Anterior cingulate cortex (tissue), 58 donors: ENCODE measurements at regions not wholly inside any gene's neighbourhood (a gene's known extent, or its start where the extent isn't known, plus 50 kb on each side); places are given as distances from the start of the nearest gene placed in this dataset.

Experiments used
- DNase-seq, 58 donors: peaks; one replicate each; lab custom pipeline; 2025; lab: John Stamatoyannopoulos, UW

DNA sequence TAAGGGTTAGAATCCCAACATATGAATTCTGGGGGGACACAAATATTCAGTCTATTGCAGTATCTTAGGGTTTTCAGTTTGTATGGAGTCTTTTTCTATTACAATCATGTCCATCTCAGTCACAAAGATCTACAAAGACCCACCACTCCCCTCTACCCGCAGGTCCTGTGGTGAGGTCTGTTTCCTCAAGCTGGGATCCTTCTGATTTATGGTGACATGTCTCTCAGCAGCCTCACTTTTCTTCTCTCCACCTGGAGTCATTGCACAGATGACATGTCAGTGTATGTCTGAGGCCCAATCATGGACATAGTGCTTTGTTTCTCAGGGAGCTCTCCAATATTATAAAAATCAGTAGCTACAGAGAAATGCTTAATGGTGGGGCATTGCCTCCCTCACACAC is 113.4 kb upstream of the RAB27B start:
- no peak for DNase-seq

DNA sequence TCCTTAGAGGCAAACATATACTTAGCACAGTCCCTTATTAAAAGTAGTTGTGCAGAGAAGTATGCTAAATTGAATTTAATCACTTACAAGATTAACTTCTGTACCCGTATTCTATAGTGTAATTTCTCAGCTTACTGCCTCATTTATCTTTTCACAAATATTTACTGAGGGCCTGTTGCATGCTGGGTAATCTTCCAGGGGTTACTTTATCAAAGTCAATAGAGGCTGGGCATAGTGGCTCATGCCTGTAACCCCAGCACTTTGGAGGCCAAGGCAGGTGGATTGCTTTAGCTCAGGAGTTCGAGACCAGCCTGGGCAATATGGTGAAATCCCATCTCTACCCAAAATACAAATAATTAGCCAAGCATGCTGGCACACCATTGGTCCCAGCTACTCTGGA is 111.7 kb upstream of the RAB27B start:
- no peak for DNase-seq

DNA sequence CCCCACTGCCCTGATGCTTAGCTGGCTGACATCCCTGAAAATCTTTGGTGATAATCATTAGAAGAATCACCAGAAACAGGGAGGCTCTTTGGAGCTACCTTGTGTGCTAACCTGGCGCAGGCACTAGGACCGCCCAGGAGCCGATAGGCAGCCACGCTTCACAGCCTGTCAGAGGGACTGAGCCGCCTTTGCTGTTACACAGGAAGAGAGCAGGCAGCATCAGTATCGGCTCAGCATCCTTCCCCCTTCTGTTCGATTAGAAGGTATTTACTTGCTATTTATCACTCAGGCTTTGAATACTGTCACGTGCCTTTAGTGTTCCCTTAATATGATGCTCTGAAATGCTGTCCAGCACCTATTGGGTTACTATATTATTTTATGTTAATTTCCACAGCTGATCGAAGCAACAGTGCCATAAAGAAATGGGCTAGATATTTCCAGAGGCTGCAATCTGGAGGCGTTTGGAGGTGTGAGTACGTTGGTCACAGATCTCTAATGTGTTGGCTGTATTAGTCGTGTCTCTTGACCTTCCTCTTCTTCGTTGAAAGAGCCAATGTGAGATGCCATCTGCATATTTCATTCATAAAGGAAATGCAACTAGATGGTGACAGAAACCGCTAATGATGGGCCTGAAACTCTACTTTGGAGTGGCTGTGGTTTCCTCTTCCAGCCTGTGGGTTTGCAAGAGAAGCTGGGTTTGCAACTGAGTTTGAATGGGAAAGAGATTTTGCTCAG is 110.4 kb upstream of the RAB27B start:
- peak in 48 of 58 donors; percentile 3 to 73 (median 31) for DNase-seq

DNA sequence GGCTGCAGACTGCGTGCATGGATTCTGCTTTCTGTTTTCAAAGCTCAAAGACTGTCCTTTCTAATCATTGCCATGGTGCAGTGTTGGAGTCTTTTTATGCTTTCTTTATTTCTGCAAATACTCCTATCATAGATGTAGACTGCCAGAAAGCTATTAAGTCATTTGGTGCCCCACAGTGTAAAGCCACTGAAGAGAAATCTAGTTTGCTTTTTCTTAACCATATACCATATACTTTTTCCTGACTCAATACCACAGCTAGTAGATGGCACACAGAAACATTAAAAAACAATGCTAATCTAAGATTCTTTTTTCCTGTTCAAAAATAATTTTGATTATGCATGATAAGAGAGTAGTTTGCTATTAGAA is 109.9 kb upstream of the RAB27B start:
- DNase-seq, result no peak

DNA sequence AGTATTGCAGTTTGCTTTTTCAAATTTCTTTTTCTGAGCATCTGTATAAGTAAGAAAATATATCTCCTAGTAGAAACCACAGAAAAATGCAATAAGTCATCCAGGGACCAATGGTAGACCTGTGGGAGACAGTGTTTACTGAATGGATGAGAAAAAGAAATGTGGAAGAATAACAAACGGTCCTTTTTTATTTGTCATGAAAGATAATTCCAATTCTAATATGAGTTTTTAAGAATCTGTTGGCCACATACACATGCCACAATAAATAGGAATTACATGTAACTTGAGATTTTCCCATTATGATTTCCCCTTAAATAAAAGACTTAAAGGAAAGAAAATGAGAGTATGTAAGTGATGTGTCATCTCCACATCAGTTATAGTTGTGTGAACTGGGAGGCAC is 107.7 kb upstream of the RAB27B start:
- DNase-seq, result no peak

DNA sequence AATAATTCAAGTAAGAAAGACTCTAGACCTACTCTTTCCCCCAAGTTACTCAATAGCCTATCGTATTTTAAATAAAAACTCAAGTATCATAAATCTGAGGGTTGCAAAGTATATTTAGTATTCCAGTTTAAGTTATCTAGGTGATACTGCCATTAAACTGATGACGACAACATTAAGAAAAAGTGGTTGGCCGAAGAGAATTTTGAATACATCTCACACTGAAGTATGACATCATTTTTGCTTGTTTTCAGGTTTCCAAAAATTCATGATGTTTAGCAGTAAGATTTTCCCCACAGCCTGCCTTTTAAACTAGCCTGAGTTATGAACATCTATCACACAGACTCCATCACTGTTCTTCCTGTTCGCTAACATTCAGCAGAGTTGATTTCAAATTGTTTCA is 102.1 kb upstream of the RAB27B start:
- no peak for DNase-seq

DNA sequence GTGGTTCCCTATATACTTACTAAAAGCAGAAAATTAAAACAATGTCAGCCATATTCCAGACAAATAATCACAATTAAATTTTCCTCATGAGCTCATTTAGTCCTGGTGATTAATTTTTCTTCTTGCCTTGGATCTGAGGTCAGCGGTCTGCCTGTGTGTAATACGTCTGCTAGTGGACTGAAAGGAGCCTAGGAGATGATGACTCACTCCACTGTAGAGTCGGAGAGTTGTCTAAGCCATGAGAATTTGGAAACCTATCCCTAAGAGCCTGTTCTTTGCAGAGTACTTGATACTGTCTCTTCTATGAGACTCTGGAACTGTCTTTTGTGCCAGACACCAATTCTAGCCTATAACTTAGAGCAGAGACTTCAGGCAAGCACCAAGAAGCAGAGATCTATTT is 94.2 kb upstream of the RAB27B start:
- no peak for DNase-seq

DNA sequence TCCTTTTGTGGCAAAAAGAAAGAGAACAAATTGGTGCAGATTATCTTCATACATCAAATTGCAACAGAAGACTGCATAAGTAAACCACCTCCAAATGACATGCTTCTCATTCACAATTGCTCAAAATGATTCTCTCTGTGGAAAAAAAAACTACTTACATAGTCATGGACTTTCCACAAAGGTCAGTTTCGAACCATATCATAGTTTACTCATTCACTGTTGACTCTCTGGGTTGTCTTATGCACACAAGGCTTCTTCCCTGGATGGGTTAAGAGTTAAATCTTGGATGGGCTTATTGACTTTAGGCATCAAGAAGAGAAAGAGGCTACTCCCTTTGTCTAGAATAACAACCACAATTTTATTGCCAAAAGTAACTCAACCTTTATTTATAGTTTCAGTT is 91.3 kb upstream of the RAB27B start:
- no peak for DNase-seq

DNA sequence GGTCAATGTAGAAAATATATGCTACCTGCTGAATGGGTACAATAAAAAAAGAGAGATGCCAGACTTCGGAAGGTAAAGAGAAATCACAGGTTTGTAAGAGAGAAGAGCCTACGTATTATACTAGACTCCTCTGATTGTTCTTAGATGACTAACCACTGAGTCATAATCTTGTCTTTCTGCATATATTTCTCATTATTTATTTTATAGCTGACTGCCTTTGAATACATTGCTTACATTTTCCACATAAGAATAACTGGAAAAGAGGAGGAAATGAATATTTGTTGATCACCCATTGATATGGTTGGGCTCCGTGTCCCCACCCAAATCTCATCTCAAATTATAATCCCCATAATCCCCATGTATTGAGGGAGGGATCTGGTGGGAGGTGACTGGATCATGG is 90.3 kb upstream of the RAB27B start:
- DNase-seq, result no peak

DNA sequence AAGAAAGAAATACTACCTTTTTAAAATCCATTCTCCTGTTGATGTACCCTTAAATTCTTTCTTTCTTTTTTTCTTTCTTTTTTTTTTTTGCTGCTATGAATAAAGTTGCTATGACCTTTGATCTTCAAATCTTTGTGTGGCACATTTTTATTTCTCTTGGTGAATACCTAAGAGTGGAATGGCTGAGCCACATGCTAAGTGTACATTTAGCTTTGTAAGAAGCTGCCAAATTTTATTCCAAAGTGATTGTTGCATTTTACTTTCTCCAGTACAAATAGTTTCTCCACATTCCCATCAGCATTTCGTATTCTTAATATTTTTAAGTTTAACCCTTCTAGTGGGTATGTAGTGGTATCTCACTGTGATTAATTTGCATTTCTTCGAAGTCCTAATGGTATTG is 88.8 kb upstream of the RAB27B start:
- no peak for DNase-seq

DNA sequence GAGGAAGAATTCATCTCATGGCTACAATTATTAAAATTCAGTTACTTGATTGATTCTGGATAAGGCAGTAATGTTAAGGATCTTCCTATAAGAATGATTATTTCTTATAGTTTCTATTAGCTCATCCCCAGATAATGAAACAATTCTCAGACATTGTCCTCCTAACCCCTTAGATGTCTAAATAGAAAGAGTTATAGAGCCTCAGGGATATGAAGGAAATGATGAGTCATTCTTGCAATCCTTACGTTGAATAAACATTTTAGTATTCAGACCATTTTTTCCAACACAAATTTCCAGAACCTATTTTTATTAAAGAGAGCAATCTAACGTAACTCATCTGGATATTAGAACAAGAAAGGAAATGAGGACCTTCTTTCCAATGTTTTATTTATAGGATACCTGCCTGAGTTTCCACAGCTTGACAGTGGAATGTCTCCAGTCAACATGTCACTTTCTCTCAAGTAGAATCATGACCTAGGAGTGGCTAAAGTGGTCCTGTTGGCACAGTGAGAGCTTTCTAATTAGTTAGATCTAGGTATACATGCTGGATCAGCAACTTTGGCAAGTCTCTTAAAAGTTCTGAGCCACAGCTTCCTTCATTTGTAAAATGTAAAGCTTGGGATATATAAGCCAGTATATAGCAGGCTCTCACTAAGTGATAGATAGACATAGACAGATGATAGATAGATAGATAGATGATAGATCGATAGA is 88.0 kb upstream of the RAB27B start:
- DNase-seq, result no peak

DNA sequence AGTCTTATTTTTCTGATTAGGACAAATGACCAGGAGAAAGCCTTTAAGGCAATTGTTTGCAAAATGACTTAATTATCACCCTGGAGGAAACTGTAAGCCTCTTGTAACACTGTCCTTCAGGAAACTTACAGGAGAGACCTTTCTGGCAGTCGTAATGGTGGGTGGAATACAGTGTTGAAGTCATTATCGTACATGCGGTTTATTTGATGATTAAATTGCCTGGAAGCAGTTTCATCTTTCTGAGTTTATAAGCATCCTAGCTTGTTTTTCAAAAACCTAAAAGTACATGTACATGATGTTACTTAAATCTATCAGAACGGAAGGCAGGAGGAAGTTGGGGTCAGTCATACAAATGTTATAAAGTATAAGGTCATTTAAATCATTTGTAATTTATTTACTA is 86.2 kb upstream of the RAB27B start:
- no peak for DNase-seq

DNA sequence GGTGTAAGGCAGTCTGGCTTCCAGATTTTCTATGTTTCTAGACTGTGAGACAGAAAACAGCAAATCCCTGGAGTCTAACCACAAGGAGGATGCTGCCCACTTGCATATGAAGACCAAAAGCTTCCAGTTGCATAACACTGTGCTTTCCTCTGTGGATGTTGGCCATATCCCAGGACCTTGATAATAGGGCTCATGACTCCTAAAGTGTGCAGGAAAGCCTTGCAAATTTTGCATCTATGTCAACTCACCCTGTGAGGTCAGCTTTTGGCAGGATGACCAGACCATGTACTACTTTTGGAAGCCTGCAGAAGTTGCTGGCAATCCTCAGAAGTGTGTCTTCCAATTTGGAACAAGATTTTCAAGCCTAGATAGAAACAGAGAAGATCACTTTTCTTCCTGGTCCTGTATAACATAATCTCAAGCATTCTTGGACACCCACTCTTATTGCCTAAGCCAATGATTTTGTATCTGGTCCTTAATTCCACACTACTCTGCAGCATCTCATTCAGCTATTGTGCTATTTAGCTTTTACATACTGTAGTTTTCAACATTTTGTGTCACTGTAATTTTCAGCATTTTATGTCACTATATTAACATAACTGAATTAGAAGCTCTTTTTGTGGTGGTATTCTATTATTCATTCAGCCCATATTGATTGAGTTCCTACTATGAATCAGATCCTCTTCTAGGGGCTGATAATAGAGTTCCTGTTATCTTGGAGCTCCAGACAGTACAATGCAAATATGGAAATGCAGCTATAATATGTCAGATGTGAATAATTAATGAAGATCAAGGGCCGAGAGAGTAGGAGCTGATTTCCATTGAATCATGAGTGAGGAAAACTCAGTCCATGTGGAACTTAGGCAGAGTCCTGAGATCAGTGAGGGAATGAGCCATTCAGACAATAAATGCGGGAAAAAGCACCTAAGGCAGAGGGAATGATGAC is 85.3 kb upstream of the RAB27B start:
- DNase-seq, result peak in 30 of 58 donors; percentile 2 to 73 (median 18)

DNA sequence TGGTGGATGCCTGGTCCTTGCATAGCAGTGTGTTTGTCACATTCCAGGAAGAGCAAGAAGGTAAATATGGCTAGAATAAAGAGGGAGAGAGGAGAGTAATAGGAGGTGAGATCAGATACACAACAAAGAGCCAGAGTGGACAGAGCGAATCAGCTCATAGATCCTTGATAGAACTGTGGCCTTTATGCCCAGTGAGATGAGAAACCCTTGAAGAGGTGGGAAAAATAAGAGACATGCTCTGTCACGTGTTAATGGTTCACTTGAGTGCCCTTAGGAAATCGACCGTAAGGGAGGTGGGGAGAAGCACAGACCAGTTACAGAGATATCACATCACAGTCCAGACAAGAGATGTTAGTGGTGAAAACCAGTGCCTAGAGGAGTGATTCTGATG is 84.7 kb upstream of the RAB27B start:
- no peak for DNase-seq

DNA sequence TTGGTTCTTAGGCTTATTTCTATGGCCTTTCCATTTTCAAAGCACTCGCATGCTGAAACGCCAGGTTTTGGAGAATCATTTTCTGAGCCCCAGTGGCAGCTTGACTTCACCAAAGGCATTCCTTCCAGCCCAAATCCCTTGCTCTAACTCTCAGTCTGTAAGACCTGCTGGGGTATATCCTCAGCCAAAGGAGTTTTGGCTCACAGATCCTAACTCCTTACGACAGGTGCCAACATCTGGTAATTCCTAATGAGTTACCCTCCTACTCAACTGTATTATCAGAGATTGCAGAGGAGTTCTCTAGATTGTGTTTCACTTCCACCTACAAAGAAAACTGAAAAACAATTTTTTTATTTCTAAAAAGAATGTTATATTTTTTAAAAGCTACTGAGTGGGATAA is 79.0 kb upstream of the RAB27B start:
- no peak for DNase-seq

DNA sequence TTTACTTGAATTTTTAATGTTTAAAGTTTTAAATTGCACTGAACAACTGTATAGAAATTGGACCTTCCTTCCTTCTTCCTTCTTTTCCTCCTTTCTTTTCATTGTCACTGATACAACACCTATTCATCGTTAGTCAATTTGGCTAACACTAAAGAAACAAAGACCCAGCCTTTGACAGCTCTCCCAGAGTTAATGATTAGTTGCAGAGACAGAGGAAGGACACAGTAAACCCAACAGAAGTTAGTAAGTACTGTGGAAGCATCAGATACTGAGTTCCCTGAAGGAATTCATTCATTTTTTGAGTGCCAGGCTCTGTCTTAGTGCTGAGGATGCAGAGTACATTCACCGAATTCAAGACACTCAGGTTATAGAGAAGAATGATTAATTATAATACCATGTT is 77.9 kb upstream of the RAB27B start:
- DNase-seq, result no peak

DNA sequence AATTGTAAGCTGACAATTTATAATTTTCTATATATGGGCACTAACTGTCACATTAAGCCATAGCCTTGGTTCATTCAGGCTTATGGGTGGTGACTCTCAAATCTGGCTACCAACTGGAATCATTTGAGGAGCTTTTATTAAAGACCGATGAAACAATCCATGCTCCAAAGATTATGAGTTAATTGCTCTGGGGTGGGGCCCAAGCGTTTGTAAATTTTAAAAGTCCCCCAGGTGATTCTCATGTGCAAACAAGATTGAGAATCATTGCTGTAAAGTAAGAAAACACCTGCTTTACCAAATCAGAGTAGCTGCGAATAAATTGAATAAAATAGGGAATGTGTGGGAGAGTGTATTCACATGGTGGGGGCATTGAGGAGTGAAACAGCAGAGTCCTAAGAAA is 76.1 kb upstream of the RAB27B start:
- no peak for DNase-seq

DNA sequence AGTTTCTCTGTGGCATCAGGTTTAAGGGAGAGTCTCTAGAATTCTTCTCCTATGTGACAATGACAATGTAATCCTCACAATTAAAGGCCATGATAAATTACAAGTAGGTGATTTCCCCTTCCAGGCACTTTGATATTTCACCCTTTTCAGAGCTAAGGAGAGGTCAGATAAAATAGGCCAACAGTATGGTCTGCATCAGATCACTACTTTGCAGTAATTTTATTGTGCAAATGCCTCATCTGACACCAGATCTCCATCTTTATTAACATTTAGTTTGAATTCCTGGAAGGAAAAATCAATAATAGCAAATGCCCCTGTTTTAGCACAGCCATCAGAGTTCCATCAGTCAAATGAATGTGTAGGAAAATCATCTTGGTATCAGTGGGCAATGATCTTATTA is 72.8 kb upstream of the RAB27B start:
- DNase-seq, result no peak

DNA sequence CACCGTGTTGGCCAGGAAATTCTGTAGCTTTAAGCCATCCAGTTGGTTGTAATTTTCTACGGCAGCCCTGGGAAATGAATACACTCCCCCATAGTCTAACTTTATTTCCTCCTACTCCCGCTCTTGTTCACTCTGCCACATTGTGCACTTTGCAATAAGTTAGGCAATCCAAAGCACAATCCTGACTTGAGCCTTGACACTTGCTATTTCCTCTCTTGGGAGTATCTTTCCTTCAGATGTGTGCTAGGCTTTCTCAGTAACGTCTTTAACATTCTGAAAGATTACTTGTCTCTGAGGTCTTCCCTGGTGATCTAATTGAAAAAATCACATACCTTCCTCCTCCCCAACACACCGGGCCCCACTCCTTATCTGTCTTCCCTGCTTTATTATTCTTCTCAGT is 65.9 kb upstream of the RAB27B start:
- DNase-seq, result no peak

DNA sequence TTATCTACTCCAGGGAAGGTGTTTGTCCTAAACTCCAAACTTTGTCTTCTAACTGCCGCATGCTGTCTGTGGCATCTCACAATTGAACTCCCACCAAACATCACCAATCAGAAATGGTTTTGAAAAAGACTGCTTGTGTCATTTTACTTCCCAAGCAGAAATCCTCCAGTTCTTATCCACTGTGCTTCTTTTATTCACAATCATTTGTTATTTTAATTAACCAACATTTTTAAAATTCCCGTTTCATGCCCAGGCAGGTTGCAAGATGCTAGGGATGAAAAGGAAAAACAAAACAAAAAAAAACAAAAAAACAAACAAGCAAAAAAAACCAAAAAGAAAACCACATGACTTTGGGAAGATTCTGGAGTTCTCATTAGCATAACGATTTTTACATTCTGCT is 63.5 kb upstream of the RAB27B start:
- no peak for DNase-seq

DNA sequence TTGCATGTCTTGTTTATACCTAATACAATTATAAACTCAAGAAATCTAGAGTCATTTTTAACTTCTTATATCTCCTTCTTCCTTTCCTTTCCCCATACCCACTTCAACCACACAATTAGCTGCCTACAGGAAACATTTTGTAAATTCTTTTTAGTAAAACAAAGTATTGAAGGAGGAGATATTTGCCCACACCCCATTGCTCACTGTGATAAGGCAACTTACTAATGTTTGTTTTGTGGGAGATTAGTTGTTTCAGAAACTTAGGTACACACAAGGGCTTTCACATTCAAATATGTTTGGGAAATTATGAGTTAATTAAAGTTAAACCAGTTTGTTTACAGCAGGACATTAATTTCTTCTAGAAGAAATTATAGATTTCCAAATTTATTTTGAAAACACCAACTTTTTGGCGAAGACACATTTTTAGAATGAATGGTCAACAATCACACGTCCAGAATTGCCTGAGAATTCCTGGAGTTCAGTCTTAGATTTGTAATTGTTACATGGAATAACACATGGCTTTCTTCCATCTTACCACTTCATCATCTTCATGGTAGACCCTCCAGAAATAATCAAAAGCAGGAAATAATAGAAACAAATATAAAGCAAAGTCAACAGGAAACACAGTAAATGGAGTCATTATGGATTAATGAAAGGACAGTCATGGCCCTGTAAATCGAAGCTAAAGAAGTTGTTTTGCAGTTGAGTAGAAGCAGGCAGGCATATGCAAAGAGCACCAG is 62.5 kb upstream of the RAB27B start:
- no peak for DNase-seq
